OCI-LY3 (cell line): ENCODE measurements at regions not wholly inside any gene's neighbourhood (a gene's known extent, or its start where the extent isn't known, plus 50 kb on each side); places are given as distances from the start of the nearest gene placed in this dataset.

Experiments
- EZH2phosphoT487 ChIP-seq: fragments of 200-600 bp; shearing (Covaris generic); IDR thresholded peaks from 2 replicates; pipeline ENCODE4 v1.6.1; 2018; ENCODE audit warnings: antibody characterized with exemption, mixed run types, low read depth
- TF ChIP-seq, protein P1 (sequence below): fragments of 200-600, 300-600 bp; sonication (generic); IDR thresholded peaks from 2 replicates; pipeline ENCODE4 v1.5.1; 2014; ENCODE audit warnings: antibody characterized with exemption, low read length, low read depth

- TF ChIP-seq, protein P1, sequence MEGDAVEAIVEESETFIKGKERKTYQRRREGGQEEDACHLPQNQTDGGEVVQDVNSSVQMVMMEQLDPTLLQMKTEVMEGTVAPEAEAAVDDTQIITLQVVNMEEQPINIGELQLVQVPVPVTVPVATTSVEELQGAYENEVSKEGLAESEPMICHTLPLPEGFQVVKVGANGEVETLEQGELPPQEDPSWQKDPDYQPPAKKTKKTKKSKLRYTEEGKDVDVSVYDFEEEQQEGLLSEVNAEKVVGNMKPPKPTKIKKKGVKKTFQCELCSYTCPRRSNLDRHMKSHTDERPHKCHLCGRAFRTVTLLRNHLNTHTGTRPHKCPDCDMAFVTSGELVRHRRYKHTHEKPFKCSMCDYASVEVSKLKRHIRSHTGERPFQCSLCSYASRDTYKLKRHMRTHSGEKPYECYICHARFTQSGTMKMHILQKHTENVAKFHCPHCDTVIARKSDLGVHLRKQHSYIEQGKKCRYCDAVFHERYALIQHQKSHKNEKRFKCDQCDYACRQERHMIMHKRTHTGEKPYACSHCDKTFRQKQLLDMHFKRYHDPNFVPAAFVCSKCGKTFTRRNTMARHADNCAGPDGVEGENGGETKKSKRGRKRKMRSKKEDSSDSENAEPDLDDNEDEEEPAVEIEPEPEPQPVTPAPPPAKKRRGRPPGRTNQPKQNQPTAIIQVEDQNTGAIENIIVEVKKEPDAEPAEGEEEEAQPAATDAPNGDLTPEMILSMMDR = no peak
- TF ChIP-seq EZH2phosphoT487 = no peak
Observed at GRCh38 chr10:123578721-123579120, 87.4 kb upstream of the GPR26 start.
